ENCODE measurements at regions not wholly inside any gene's neighbourhood (a gene's known extent, or its start where the extent isn't known, plus 50 kb on each side); places are given as distances from the start of the nearest gene placed in this dataset.

GRCh38 chr6:165229216-165229615, 80.2 kb downstream of the C6orf118 start:
- Mint-ChIP-seq H3K4me1 (no peaks in the 10 kb centered on the region), H3K27ac (no peak overlapping the region), H3K4me3 (no peak overlapping the region)

GRCh38 chr6:165227644-165228329, 81.6 kb downstream of the C6orf118 start:
- no peak overlapping the region for H3K27ac Mint-ChIP-seq
- H3K27me3 Mint-ChIP-seq: no peaks in the 10 kb centered on the region
- no peak overlapping the region for H3K4me3 Mint-ChIP-seq

More at GRCh38 chr6:165229216-165229615, 80.2 kb downstream of the C6orf118 start:
- ATAC-seq (no peak), DNase-seq (no peak)
- no peaks in the 10 kb centered on the region for H3K27me3 Mint-ChIP-seq
- peaks cover 2% of the 10 kb centered on the region for H3K36me3 Mint-ChIP-seq (ENCODE audit: low read depth)
- H3K9me3 ChIP-seq (ENCODE audit: control insufficient read depth, low read length, poor library complexity, severe bottlenecking): peaks cover 3% of the 10 kb centered on the region

GRCh38 chr6:165223736-165224135, 85.7 kb downstream of the C6orf118 start:
- no peaks in the 10 kb centered on the region for H3K27me3 Mint-ChIP-seq
- ATAC-seq (no peak), DNase-seq (no peak)
- no peaks in the 10 kb centered on the region for H3K9me3 ChIP-seq (ENCODE audit: control insufficient read depth, low read length, poor library complexity, severe bottlenecking)
- H3K4me1 Mint-ChIP-seq: no peaks in the 10 kb centered on the region
- H3K27ac Mint-ChIP-seq: no peak overlapping the region
- no peaks in the 10 kb centered on the region for H3K36me3 Mint-ChIP-seq (ENCODE audit: low read depth)
- H3K4me3 Mint-ChIP-seq: no peak overlapping the region

More at GRCh38 chr6:165227644-165228329, 81.6 kb downstream of the C6orf118 start:
- ATAC-seq (no peak), DNase-seq (no peak)
- H3K9me3 ChIP-seq (ENCODE audit: control insufficient read depth, low read length, poor library complexity, severe bottlenecking): no peaks in the 10 kb centered on the region
- Mint-ChIP-seq H3K36me3 (ENCODE audit: low read depth) (peaks cover 2% of the 10 kb centered on the region), H3K4me1 (no peaks in the 10 kb centered on the region)

GRCh38 chr6:165223101-165223500, 86.3 kb downstream of the C6orf118 start:
- no peaks in the 10 kb centered on the region for H3K27me3 Mint-ChIP-seq
- H3K9me3 ChIP-seq (ENCODE audit: control insufficient read depth, low read length, poor library complexity, severe bottlenecking): no peaks in the 10 kb centered on the region
- no peak overlapping the region for H3K4me3 Mint-ChIP-seq
- H3K36me3 Mint-ChIP-seq (ENCODE audit: low read depth): no peaks in the 10 kb centered on the region
- no peak overlapping the region for H3K27ac Mint-ChIP-seq
- no peak for ATAC-seq
- no peaks in the 10 kb centered on the region for H3K4me1 Mint-ChIP-seq
- no peak for DNase-seq

GRCh38 chr6:165222315-165223025, 86.9 kb downstream of the C6orf118 start:
- H3K4me1 Mint-ChIP-seq: no peaks in the 10 kb centered on the region
- ATAC-seq: no peak
- no peak overlapping the region for H3K27ac Mint-ChIP-seq
- H3K4me3 Mint-ChIP-seq: no peak overlapping the region
- no peak for DNase-seq
- H3K9me3 ChIP-seq (ENCODE audit: control insufficient read depth, low read length, poor library complexity, severe bottlenecking): no peaks in the 10 kb centered on the region
- no peaks in the 10 kb centered on the region for H3K36me3 Mint-ChIP-seq (ENCODE audit: low read depth)
- H3K27me3 Mint-ChIP-seq: no peaks in the 10 kb centered on the region

- Mint-ChIP-seq H3K27ac (no peak overlapping the region), H3K27me3 (no peaks in the 10 kb centered on the region), H3K4me3 (no peak overlapping the region), H3K4me1 (no peaks in the 10 kb centered on the region), H3K36me3 (ENCODE audit: low read depth) (no peaks in the 10 kb centered on the region)
- DNase-seq (no peak), ATAC-seq (no peak)
- H3K9me3 ChIP-seq (ENCODE audit: control insufficient read depth, low read length, poor library complexity, severe bottlenecking): no peaks in the 10 kb centered on the region
Observed at GRCh38 chr6:165220045-165220444, 89.4 kb downstream of the C6orf118 start.

- no peak overlapping the region for H3K27ac Mint-ChIP-seq
- no peak for DNase-seq
- H3K9me3 ChIP-seq (ENCODE audit: control insufficient read depth, low read length, poor library complexity, severe bottlenecking): no peaks in the 10 kb centered on the region
- no peaks in the 10 kb centered on the region for H3K27me3 Mint-ChIP-seq
- ATAC-seq: no peak
- H3K4me3 Mint-ChIP-seq: no peak overlapping the region
- no peaks in the 10 kb centered on the region for H3K4me1 Mint-ChIP-seq
- no peaks in the 10 kb centered on the region for H3K36me3 Mint-ChIP-seq (ENCODE audit: low read depth)
Observed at GRCh38 chr6:165219629-165220028, 89.8 kb downstream of the C6orf118 start.

GRCh38 chr6:165218829-165219228, 90.6 kb downstream of the C6orf118 start:
- Mint-ChIP-seq H3K4me1 (no peaks in the 10 kb centered on the region), H3K27ac (no peak overlapping the region), H3K27me3 (no peaks in the 10 kb centered on the region), H3K4me3 (no peak overlapping the region), H3K36me3 (ENCODE audit: low read depth) (no peaks in the 10 kb centered on the region)
- H3K9me3 ChIP-seq (ENCODE audit: control insufficient read depth, low read length, poor library complexity, severe bottlenecking): no peaks in the 10 kb centered on the region
- DNase-seq: no peak
- no peak for ATAC-seq

- DNase-seq: no peak
- no peak overlapping the region for H3K27ac Mint-ChIP-seq
- H3K4me3 Mint-ChIP-seq: no peak overlapping the region
- ATAC-seq: no peak
- peaks cover 4% of the 10 kb centered on the region for H3K9me3 ChIP-seq (ENCODE audit: control insufficient read depth, low read length, poor library complexity, severe bottlenecking)
- H3K4me1 Mint-ChIP-seq: no peaks in the 10 kb centered on the region
- H3K27me3 Mint-ChIP-seq: no peaks in the 10 kb centered on the region
- no peaks in the 10 kb centered on the region for H3K36me3 Mint-ChIP-seq (ENCODE audit: low read depth)
Observed at GRCh38 chr6:165206798-165207197, 102.6 kb downstream of the C6orf118 start.

- no peak overlapping the region for H3K27ac Mint-ChIP-seq
- no peak for DNase-seq
- no peaks in the 10 kb centered on the region for H3K36me3 Mint-ChIP-seq (ENCODE audit: low read depth)
- no peak for ATAC-seq
- no peak overlapping the region for H3K4me3 Mint-ChIP-seq
- H3K9me3 ChIP-seq (ENCODE audit: control insufficient read depth, low read length, poor library complexity, severe bottlenecking): peaks cover 4% of the 10 kb centered on the region
- no peaks in the 10 kb centered on the region for H3K4me1 Mint-ChIP-seq
- no peaks in the 10 kb centered on the region for H3K27me3 Mint-ChIP-seq
Observed at GRCh38 chr6:165205632-165206031, 103.8 kb downstream of the C6orf118 start.

GRCh38 chr6:165204807-165205545, 104.4 kb downstream of the C6orf118 start:
- H3K9me3 ChIP-seq (ENCODE audit: control insufficient read depth, low read length, poor library complexity, severe bottlenecking): peaks cover 4% of the 10 kb centered on the region
- Mint-ChIP-seq H3K4me3 (no peak overlapping the region), H3K27ac (no peak overlapping the region), H3K4me1 (no peaks in the 10 kb centered on the region), H3K27me3 (no peaks in the 10 kb centered on the region), H3K36me3 (ENCODE audit: low read depth) (no peaks in the 10 kb centered on the region)
- no peak for DNase-seq
- ATAC-seq: no peak

GRCh38 chr6:165200178-165200577, 109.2 kb downstream of the C6orf118 start:
- no peaks in the 10 kb centered on the region for H3K4me1 Mint-ChIP-seq
- DNase-seq (no peak), ATAC-seq (no peak)
- H3K9me3 ChIP-seq (ENCODE audit: control insufficient read depth, low read length, poor library complexity, severe bottlenecking): no peaks in the 10 kb centered on the region
- H3K4me3 Mint-ChIP-seq: no peak overlapping the region
- no peak overlapping the region for H3K27ac Mint-ChIP-seq
- no peaks in the 10 kb centered on the region for H3K27me3 Mint-ChIP-seq
- peaks cover 3% of the 10 kb centered on the region for H3K36me3 Mint-ChIP-seq (ENCODE audit: low read depth)

GRCh38 chr6:165191461-165191860, 117.9 kb downstream of the C6orf118 start:
- ATAC-seq (no peak), DNase-seq (no peak)
- no peaks in the 10 kb centered on the region for H3K9me3 ChIP-seq (ENCODE audit: control insufficient read depth, low read length, poor library complexity, severe bottlenecking)
- Mint-ChIP-seq H3K4me3 (no peak overlapping the region), H3K27me3 (no peaks in the 10 kb centered on the region), H3K4me1 (no peaks in the 10 kb centered on the region), H3K27ac (no peak overlapping the region), H3K36me3 (ENCODE audit: low read depth) (peaks cover 3% of the 10 kb centered on the region)
